Ovary (tissue), 3 donors: ENCODE measurements at regions not wholly inside any gene's neighbourhood (a gene's known extent, or its start where the extent isn't known, plus 50 kb on each side); places are given as distances from the start of the nearest gene placed in this dataset.
"Not testable (repeated sequence)": the region's sequence is repeated elsewhere in the genome, so short reads cannot be mapped to it uniquely, and the experiment has no call there.

Experiments used
- EP300 ChIP-seq: sonication (generic); formaldehyde crosslinking; IDR thresholded peaks from one replicate; pipeline ENCODE4 v1.6.1; 2017; ENCODE audit warnings: antibody characterized with exemption
- POLR2A ChIP-seq: fragments of 450-650 bp; IDR thresholded peaks from one replicate; pipeline ENCODE4 v1.6.1; 2017; ENCODE audit warnings: antibody characterized with exemption, mild to moderate bottlenecking, moderate library complexity
- TF ChIP-seq, protein P1 (sequence below), 3 donors: fragments of 450-650 bp in 2 of 3; fragments of 200-600 bp in 1 of 3; IDR thresholded peaks; one replicate each; pipeline versions ENCODE4 v1.5.1 to v1.8.0; 2016 to 2022; ENCODE audit warnings: antibody characterized with exemption in 3 of 3, mild to moderate bottlenecking in 1 of 3
- donor health status: DM: no; HTN: no; CAD: no.

DNA sequence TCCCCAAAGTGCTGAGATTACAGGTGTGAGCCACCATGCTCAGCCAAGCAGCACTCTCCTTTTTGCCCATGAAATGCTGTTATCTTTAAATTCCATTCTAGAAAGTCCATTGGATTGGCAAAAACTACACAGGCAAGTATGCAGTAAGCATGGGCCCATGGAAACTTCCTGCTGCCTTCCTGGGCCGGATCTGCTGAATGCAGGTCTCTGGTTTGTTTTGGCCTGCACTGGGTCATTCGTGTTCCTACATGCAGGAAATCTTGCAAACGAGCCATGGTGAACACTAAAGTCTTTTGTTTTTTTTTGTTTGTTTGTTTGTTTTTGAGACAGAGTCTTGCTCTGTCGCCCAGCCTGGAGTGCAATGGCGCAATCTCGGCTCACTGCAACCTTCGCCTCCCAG lies 76.8 kb upstream of the SPDYE9 start:
- TF ChIP-seq, protein P1, sequence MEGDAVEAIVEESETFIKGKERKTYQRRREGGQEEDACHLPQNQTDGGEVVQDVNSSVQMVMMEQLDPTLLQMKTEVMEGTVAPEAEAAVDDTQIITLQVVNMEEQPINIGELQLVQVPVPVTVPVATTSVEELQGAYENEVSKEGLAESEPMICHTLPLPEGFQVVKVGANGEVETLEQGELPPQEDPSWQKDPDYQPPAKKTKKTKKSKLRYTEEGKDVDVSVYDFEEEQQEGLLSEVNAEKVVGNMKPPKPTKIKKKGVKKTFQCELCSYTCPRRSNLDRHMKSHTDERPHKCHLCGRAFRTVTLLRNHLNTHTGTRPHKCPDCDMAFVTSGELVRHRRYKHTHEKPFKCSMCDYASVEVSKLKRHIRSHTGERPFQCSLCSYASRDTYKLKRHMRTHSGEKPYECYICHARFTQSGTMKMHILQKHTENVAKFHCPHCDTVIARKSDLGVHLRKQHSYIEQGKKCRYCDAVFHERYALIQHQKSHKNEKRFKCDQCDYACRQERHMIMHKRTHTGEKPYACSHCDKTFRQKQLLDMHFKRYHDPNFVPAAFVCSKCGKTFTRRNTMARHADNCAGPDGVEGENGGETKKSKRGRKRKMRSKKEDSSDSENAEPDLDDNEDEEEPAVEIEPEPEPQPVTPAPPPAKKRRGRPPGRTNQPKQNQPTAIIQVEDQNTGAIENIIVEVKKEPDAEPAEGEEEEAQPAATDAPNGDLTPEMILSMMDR (IDR thresholded peaks at IDR 0.05): not testable (repeated sequence)
- TF ChIP-seq POLR2A, EP300: not testable (repeated sequence)
